SHP77 (cell line): ENCODE measurements at regions not wholly inside any gene's neighbourhood (a gene's known extent, or its start where the extent isn't known, plus 50 kb on each side); places are given as distances from the start of the nearest gene placed in this dataset.
"Not testable (repeated sequence)": the region's sequence is repeated elsewhere in the genome, so short reads cannot be mapped to it uniquely, and the experiment has no call there.

Experiments
- DNase-seq, 2 experiments: peaks; one replicate each; lab custom pipeline; 2025; lab: John Stamatoyannopoulos, UW

DNA sequence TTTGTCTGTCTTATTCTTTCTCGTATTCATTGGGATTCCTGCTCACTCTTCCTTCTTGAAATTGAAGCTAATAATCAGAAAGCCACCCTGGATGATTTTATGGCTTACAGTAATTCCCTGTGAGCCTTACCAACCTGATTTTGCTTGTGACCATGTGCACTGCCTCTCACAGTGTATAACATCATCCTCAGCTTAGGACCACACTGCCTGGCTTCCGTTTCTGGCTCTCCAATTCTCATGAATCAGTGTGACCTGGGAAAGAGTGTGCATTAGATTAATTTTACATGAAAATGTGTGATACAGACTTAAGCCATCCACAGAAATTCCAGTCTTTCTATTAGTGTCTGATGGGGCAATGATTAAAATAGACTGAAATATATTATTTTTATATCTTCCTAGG, 126.8 kb upstream of the DMRT1 start:
- DNase-seq = no peak

DNA sequence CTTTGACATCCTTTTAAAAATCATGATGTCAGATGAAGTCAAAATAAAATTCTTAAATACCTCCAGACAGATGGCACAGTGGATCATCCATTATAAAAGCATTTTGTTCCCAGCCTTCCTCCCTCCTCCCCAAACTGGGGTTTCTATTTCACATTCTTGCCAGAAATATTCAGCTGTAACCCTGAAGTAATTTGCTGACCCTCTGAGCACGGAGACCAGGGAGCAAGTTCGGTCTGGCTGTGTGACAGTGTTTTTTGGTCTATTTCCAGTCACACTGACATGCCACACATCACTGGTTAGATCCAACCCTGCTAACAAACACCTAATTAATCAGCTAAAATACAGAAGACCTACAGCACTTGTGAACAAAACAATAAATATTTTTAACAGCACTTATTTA, 126.2 kb upstream of the DMRT1 start:
- no peak for DNase-seq

- no peak for DNase-seq
Observed at GRCh38 chr9:715743-716400, 125.6 kb upstream of the DMRT1 start.

GRCh38 chr9:717722-718121, 123.8 kb upstream of the DMRT1 start:
- no peak for DNase-seq

GRCh38 chr9:720239-720881, 121.1 kb upstream of the DMRT1 start:
- no peak for DNase-seq

- DNase-seq = no peak
Observed at GRCh38 chr9:722388-722980, 119.0 kb upstream of the DMRT1 start.

DNA sequence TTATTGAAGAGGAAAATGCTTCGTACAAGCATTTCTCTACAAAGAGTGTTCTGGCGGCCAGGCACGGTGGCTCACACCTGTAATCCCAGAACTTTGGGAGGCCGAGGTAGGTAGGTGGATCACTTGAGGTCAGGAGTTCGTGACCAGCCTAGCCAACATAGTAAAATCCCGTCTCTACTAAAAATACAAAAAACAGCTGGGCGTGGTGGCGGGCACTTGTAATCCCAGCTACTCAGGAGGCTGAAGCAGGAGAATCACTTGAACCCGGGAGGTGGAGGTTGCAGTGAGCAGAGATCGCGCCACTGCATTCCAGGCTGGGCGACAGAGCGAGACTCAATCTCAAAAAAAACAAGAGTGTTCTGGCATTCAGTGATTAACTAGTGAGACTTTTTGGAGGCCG, 117.0 kb upstream of the DMRT1 start:
- DNase-seq = not testable (repeated sequence)

- no peak for DNase-seq
Observed at GRCh38 chr9:726005-726404, 115.5 kb upstream of the DMRT1 start.

DNA sequence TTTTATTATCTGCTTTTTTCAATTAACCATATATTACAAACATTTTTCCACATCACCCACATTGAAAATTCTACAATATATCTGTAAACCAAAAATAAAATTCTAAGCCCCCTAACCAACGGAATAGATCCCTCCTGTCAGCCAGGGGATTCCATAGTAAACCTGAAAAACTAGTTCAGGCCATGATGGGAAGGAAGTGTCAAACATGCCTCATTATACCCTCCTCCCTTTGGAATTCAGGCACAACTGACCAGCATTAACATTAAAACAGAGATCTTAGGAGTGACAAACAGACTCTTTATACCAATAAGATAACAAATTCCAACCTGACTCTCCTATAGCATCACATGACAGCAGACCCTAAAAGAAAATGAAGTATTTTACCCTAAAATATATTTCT, 113.7 kb upstream of the DMRT1 start:
- DNase-seq = no peak

GRCh38 chr9:728535-728934, 113.0 kb upstream of the DMRT1 start:
- no peak for DNase-seq

DNA sequence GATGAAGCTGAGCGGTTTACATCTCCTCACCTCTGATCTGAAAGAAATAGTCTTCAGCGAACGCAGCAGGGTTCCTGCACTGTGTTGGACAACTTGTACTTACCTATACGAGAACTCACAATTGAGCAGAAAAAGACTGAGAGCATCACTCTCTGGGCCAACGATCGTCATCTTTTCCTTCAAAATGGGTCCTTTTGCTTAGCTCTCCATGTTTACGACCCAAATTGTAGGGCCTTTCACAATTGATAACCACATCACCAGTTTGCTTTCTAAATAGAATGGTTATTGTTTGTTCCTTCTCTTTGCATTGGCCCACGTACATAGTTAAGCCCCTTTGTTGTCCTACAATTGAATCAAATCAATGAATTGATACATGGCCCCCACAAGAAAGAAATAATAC, 110.0 kb upstream of the DMRT1 start:
- no peak for DNase-seq

DNA sequence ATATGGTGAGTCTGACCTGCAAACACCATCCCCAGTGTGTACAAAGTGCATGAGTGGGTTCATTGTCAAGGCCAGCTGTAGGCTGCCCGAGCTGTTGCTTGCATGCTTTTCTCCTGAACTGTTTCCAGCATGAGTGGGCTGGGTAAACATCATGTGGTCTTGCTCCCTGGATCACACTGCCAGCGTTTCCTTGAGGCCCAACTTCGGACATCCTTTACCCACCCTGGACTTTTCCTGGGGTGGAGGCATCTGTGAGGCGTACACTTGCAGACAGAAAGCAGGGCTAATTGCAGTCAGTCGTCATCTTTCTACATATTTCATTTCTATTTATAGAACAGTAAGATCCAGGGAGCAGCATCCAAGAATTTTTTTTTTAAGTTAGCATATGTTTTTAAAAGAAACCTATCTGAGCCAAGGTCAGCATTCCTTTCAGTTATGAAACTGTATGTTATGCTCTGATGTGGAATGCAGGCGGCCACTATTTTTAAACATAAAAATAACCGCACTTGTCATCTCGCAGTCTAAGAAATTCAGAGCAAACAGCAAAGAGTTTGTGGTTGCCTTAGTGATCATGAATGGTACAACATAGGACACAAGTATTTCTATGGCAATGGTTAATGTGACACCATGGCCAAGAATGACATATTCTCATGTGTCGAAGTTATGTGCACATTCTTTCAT, 106.5 kb upstream of the DMRT1 start:
- DNase-seq = no peak

- DNase-seq = no peak
Observed at GRCh38 chr9:737400-738120, 103.9 kb upstream of the DMRT1 start.

DNA sequence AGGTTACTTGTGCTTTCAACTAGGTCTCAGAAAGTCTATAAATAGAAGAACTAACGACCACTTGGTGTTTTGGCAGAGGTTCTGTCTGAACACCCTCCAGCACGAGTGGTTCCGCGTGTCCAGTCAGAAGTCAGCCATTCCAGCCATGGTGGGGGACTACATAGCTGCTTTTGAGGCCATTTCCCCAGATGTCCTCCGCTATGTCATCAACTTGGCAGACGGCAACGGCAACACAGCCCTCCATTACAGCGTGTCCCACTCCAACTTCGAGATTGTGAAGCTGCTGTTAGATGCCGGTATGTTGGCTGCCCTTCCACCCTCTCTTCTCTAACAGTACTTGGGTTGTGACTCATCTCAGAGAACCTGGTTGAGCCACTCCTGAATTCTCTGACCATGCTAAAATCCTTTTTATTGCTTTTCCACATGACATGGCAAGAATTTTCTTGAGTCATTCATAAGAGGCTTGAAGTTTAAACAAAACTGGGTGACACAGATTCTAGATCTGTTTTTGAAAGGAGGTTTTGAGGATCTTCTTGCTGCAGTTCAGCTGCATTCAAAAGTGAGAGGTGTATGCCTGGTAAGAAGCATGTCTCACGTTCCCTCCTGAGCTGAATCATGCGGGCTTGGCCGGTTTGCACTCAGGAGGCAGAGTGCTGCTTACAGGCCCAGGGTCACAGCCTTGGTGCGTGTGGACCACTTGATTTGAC, 103.1 kb upstream of the DMRT1 start:
- no peak for DNase-seq

- no peak for DNase-seq
Observed at GRCh38 chr9:739362-739761, 102.1 kb upstream of the DMRT1 start.

- no peak for DNase-seq
Observed at GRCh38 chr9:740221-740620, 101.3 kb upstream of the DMRT1 start.

DNA sequence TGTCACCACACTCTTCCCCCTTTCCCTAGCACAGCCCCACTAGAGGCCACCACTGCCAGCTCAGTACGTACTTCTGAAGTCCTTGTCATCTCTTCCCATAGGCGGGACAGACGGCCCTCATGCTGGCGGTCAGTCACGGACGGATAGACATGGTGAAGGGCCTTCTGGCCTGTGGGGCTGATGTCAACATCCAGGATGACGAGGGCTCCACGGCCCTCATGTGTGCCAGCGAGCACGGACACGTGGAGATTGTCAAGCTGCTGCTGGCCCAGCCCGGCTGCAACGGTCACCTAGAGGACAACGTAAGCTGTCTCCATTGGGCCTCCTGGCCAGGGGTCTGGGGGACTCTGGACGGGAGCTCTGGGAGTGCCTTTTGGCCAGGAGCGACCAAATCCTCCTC, 99.4 kb upstream of the DMRT1 start:
- no peak for DNase-seq

DNA sequence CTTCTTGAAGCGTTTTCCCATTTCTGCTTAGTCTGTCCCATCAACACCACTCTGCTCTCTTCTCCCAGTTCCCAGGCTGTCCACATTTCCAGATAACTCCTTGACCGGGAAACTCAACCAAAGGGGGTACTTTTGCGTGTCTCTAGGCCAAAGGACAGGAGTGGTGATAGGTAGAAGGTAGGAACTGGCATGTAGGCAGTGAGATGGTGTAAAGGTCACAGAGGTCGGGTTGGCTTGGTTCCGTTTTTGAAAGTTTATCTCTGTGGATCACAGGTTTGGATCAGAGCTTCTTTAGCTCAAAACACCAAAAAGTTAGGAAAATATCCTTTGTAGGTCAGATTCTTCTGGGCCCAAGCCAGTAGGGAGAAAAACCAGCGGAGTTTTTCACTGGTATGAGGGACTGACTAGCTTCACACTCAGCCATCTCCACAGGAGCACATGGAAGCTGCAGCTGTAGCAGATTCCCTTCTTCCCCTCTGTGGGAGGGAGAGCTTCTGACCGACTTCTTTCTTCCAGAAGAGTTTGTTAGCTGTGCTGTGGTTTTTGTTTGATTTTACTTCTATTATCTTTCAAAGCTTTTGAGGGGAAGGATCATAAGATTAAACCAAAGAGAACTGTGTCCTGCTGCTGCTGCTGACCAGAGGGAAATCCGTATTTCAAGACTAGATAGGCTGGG, 98.4 kb upstream of the DMRT1 start:
- DNase-seq = no peak

DNA sequence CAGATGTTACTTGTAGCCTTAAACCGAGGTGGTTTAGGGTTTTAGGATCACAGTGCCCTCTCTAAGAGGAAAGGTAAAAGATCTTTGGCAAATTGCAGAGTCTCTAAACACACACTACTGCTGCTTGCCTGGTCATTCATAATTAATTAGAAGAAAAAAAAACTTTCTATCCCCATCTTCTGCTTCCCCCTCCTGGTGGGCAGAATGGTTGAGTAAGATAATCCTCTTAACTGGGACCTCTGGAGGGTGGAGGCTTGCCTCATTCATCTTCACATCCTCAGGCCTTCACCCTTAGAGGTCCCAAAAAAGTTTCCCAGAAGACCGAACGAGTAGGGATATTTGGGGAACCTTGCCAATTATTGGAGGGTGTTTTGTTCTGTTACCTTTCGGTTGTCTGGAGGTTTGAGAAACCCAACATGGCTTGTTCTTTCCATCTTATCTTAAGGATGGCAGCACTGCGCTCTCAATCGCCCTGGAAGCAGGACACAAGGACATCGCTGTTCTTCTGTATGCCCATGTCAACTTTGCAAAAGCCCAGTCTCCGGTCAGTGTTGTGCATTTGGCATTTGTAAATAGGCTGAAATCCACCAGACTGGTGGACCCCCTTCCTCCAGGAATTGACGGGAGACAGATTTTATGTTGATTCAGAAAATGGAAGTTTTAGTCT, 97.3 kb upstream of the DMRT1 start:
- DNase-seq = no peak

GRCh38 chr9:744790-745484, 96.6 kb upstream of the DMRT1 start:
- DNase-seq = no peak
